Heart left ventricle (tissue), 16 donors: ENCODE measurements at regions not wholly inside any gene's neighbourhood (a gene's known extent, or its start where the extent isn't known, plus 50 kb on each side); places are given as distances from the start of the nearest gene placed in this dataset.
"Not testable (repeated sequence)": the region's sequence is repeated elsewhere in the genome, so short reads cannot be mapped to it uniquely, and the experiment has no call there.

Source experiments
- ATAC-seq, 4 donors: fragments of 200-7000 bp; cut with Tn5 transposase; one replicate each; pipeline ENCODE4 v1.9.1; 2020 to 2022; ENCODE audit warnings: moderate library complexity in 4 of 4, mild to moderate bottlenecking in 3 of 4, moderate number of reproducible peaks in 1 of 4
- DNase-seq, 5 donors: peaks; one replicate each; pipeline ENCODE4 v3.0.0-alpha.2; 2020
- H3K27ac ChIP-seq, 12 donors: fragments of 200-600 bp; sonication (generic) in 4 of 12; one replicate each; pipeline versions ENCODE4 v1.5.0 to v1.8.0; 2016 to 2022; ENCODE audit warnings: mild to moderate bottlenecking in 2 of 12
- H3K27me3 ChIP-seq, 9 donors: fragments of 200-600 bp; sonication (generic) in 2 of 9; one replicate each; pipeline versions ENCODE4 v1.5.1 to v1.8.0; 2016 to 2022; ENCODE audit warnings: mild to moderate bottlenecking in 3 of 9
- H3K36me3 ChIP-seq, 9 donors: fragments of 200-600 bp; sonication (generic) in 2 of 9; one replicate each; pipeline versions ENCODE4 v1.5.0 to v1.8.0; 2018 to 2022; ENCODE audit warnings: mild to moderate bottlenecking in 2 of 9
- H3K4me1 ChIP-seq, 12 donors: fragments of 200-600 bp; sonication (generic) in 4 of 12; one replicate each; pipeline versions ENCODE4 v1.5.0 to v1.8.0; 2016 to 2022; ENCODE audit warnings: mild to moderate bottlenecking in 3 of 12
- H3K4me3 ChIP-seq, 12 donors: fragments of 200-600 bp; sonication (generic) in 4 of 12; one replicate each; pipeline versions ENCODE4 v1.5.0 to v1.8.0; 2017 to 2022; ENCODE audit warnings: mild to moderate bottlenecking in 9 of 12, moderate library complexity in 4 of 12
- H3K9me3 ChIP-seq, 12 donors: fragments of 200-600 bp; sonication (generic) in 4 of 12; one replicate each; pipeline versions ENCODE4 v1.5.0 to v1.8.0; 2016 to 2022; ENCODE audit warnings: mild to moderate bottlenecking in 1 of 12
- POLR2A ChIP-seq, 2 donors: fragments of 450-650 bp; IDR thresholded peaks; one replicate each; pipeline ENCODE4 v1.6.1; 2017; ENCODE audit warnings: antibody characterized with exemption in 2 of 2, mild to moderate bottlenecking in 2 of 2, moderate library complexity in 2 of 2
- WGBS, 4 donors: extraction: QIAGEN DNeasy Blood & Tissue Kit in 2 of 4; methylation state at CpG; one replicate each; pipeline versions ENCODE4 v1.1.5 to v1.1.7; 2013 to 2018; 5-methylcytosine and 5-hydroxymethylcytosine counted together
- intact Hi-C, 10 donors: fragments of 100-400 bp; cut with DNase I; formaldehyde crosslinking; loops; one replicate each; pipeline versions ENCODE4 v1.11.1 to v1.14.2; 2022
- TF ChIP-seq, protein P1 (sequence below), 12 donors: fragments of 200-600 bp; sonication (generic) in 4 of 12; IDR thresholded peaks; one replicate each; pipeline versions ENCODE4 v1.5.0 to v1.8.0; 2018 to 2022; ENCODE audit warnings: antibody characterized with exemption in 12 of 12, mild to moderate bottlenecking in 5 of 12
- donor health status: ischemic (EF 13 %, LVEDD 7.1; RV severe dilation, severe dysfunction).
- donor health status: healthy with polysubstance abuse.
- donor health status: DM: no; HTN: yes; CAD: no.
- donor health status: DM: no; HTN: no; CAD: no.
- donor health status: ischemic (EF 25% LVEDD 6.9; RV normal size, moderate dysfunction).
- donor health status: ischemic (EF 25% LVEDD 5.7; RV mildly dilated, moderate dysfunction).
- donor health status: healthy.
- donor health status: DM: yes; HTN: yes; CAD: no.
- donor health status: ischemic (EF 35%, LVEDD 5.7; RV mildly dilated, moderate dysfunction).
- donor health status: nonischemic (EF 11% LVEDD 7.7; RV severe dilation, severe dysfunction).
- donor health status: DM: yes; HTN: yes; CAD: no.
- donor health status: PGD.
- donor health status: ischemic (EF 29% LVEDD 5.4; RV normal size, mild dysfunction).
- donor health status: nonischemic (EF 23%, LVEDD 6.1; RV moderate dilation, normal function).

DNA sequence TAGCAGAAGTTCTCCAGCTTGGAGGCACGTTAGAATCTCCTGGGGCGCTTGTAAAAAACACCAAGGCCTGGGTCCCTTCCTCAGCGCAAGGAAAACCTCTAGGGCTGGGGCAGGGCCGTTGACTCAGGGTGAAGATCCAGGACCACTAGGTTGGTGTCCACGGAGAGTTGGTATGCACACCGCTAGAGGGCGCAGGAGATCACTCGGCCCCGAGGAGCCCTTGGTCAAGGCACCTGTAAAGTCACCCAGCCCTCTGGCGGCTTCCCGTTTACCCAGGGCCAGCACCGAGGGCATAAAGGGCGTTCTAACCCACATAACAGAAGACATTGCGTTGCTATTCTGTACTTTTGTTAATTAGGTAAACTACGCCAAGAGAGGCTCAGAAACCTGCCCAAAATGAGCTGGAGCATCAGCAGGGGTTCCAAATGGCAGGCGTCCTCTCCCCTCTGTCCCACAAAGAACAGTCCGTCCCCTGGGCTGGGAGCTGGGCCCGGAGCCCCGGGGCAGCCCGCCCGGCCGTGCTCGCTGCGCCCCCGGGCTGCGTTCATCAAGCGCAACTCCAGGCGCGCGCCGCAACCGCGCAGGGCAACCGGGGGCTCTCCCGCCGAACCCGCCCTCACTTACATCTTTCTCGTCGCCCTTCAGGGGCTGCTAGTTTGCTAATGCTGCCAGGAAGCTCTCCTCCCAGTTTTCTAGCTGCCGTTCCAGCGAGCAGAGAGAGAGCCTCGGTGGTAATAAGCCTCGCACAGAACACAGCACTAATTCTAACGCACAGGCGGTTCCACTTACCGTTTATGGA, 332.1 kb downstream of the ARRDC4 start:
- no peaks in the 10 kb centered on the region for H3K9me3 ChIP-seq
- TF ChIP-seq, protein P1, sequence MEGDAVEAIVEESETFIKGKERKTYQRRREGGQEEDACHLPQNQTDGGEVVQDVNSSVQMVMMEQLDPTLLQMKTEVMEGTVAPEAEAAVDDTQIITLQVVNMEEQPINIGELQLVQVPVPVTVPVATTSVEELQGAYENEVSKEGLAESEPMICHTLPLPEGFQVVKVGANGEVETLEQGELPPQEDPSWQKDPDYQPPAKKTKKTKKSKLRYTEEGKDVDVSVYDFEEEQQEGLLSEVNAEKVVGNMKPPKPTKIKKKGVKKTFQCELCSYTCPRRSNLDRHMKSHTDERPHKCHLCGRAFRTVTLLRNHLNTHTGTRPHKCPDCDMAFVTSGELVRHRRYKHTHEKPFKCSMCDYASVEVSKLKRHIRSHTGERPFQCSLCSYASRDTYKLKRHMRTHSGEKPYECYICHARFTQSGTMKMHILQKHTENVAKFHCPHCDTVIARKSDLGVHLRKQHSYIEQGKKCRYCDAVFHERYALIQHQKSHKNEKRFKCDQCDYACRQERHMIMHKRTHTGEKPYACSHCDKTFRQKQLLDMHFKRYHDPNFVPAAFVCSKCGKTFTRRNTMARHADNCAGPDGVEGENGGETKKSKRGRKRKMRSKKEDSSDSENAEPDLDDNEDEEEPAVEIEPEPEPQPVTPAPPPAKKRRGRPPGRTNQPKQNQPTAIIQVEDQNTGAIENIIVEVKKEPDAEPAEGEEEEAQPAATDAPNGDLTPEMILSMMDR (IDR thresholded peaks at IDR 0.05) = peak; percentile 25 to 62 (median 48)
- no peak for TF ChIP-seq POLR2A (IDR thresholded peaks at IDR 0.05)
- peaks cover 0 to 64% (median 7%) of the 10 kb centered on the region in 9 donors for H3K27me3 ChIP-seq
- H3K36me3 ChIP-seq = no peaks in the 10 kb centered on the region
- H3K27ac ChIP-seq = no peak overlapping the region
- H3K4me3 ChIP-seq = peak overlapping the region in 6 of 12 donors; percentile 3 to 28 (median 12)
- H3K4me1 ChIP-seq = peaks cover 0 to 9% (median 0%) of the 10 kb centered on the region in 12 donors
- peak in 2 of 4 donors; percentile 40 to 69 for ATAC-seq
- 1 to 4% (median 3%) methylated on average over 34 to 46 of the region's 46 CpGs for WGBS, 4 donors
- intact Hi-C loops = loop anchor here in 7 of 10 donors (5.0 to 10.0 kb wide), 3 partner anchors 385 to 390 kb away; no protein-coding TSS in a partner anchor
- DNase-seq = peak in 3 of 5 donors; percentile 16 to 37 (median 31)

DNA sequence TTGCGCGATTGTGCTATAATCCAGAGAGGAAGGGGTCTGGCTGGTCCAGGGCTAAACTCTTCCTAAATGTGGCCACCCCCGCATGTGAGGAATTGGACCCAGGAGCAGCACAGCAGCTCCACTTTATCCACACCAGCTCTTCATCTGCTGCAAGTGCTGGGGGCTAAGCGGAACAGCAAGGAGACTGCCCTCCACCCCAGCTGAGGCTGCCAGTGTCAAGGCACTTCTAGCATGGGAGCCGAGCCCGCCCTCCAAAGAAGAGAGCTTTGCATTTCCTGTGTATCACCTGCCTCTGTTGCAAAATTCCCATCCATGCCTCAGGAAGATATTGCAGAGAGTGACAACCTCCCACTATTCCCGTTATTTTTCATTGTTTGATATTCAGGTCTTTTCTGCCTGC, 333.6 kb downstream of the ARRDC4 start:
- peaks cover 0 to 62% (median 7%) of the 10 kb centered on the region in 9 donors for H3K27me3 ChIP-seq
- intact Hi-C loops = loop anchor here in 8 of 10 donors (2.0 to 10.0 kb wide), 4 partner anchors 385 to 392 kb away; no protein-coding TSS in a partner anchor

DNA sequence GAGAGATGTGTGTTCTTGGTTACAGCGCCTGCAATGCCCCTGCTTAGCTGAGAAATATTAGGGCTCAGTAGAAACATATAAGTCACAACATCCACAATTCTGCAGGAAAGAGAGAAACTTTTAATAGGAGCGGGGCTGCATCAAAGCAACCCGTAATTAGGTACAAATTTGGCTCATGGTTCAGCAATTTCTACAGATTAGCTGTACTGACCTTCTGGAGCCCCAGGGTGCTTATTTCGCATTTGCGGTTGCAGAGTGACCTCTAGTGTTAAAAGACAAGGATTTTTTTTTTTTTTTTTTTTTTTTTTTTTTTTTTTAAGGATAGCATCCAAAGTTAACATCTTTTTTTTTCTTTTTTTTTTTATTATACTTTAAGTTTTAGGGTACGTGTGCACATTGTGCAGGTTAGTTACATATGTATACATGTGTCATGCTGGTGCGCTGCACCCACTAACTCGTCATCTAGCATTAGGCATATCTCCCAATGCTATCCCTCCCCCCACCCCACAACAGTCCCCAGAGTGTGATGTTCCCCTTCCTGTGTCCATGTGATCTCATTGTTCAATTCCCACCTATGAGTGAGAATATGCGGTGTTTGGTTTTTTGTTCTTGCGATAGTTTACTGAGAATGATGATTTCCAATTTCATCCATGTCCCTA, 334.7 kb downstream of the ARRDC4 start:
- WGBS, 4 donors = 28 to 42% (median 35%) methylated on average over 8 to 10 of the region's 10 CpGs
- intact Hi-C loops = loop anchor here in 4 of 10 donors (2.0 to 10.0 kb wide), 4 partner anchors 386 to 393 kb away; no protein-coding TSS in a partner anchor
- H3K9me3 ChIP-seq, H3K27ac ChIP-seq, ATAC-seq, DNase-seq, H3K4me3 ChIP-seq, H3K4me1 ChIP-seq, H3K36me3 ChIP-seq: not testable (repeated sequence)
- H3K27me3 ChIP-seq = peaks cover 0 to 66% (median 7%) of the 10 kb centered on the region in 9 donors
- TF ChIP-seq, protein P1 (IDR thresholded peaks at IDR 0.05) = peak; percentile 14 to 51 (median 34)

More for the DNA sequence above, 333.6 kb downstream of the ARRDC4 start:
- ATAC-seq (no peak), DNase-seq (no peak)
- Histone ChIP-seq H3K27ac (no peak overlapping the region), H3K4me3 (no peak overlapping the region), H3K36me3 (no peaks in the 10 kb centered on the region), H3K4me1 (peaks cover 0 to 9% (median 0%) of the 10 kb centered on the region in 12 donors), H3K9me3 (no peaks in the 10 kb centered on the region)
- no peak for TF ChIP-seq POLR2A (IDR thresholded peaks at IDR 0.05)
- TF ChIP-seq, protein P1 (IDR thresholded peaks at IDR 0.05) = no peak
- WGBS, 4 donors = 68 to 82% (median 70%) methylated on average over 7 of the region's 7 CpGs

DNA sequence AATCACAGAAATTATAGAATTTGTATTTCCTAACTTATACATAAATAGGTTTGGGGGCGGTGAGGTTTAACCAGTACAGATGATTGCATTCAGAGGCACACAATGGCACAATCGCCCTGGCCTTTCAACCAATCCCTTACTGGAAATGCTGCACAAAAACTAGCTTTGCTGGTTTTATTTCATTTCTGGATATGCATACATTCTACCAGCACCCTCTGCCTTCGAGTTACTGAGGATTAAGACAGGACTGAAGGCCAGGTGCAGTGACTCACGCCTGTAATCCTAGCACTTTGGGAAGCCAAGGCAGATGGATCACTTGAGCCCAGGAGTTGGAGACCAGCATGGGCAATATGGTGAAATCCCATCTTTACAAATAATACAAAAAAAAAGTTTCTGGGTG, 336.1 kb downstream of the ARRDC4 start:
- Histone ChIP-seq H3K36me3 (no peaks in the 10 kb centered on the region), H3K9me3 (no peaks in the 10 kb centered on the region), H3K4me3 (no peak overlapping the region), H3K27me3 (peaks cover 0 to 67% (median 7%) of the 10 kb centered on the region in 9 donors), H3K4me1 (peaks cover 0 to 9% (median 0%) of the 10 kb centered on the region in 12 donors), H3K27ac (no peak overlapping the region)
- no peak for DNase-seq
- intact Hi-C loops = loop anchor here in 3 of 10 donors (5.0 to 10.0 kb wide), 3 partner anchors 389 to 394 kb away; no protein-coding TSS in a partner anchor
- 61 to 67% (median 66%) methylated on average over 4 of the region's 4 CpGs for WGBS, 4 donors
- ATAC-seq = no peak
- TF ChIP-seq, protein P1 (IDR thresholded peaks at IDR 0.05) = no peak
- TF ChIP-seq POLR2A (IDR thresholded peaks at IDR 0.05) = no peak
